ENCODE measurements at regions not wholly inside any gene's neighbourhood (a gene's known extent, or its start where the extent isn't known, plus 50 kb on each side); places are given as distances from the start of the nearest gene placed in this dataset.

DNA sequence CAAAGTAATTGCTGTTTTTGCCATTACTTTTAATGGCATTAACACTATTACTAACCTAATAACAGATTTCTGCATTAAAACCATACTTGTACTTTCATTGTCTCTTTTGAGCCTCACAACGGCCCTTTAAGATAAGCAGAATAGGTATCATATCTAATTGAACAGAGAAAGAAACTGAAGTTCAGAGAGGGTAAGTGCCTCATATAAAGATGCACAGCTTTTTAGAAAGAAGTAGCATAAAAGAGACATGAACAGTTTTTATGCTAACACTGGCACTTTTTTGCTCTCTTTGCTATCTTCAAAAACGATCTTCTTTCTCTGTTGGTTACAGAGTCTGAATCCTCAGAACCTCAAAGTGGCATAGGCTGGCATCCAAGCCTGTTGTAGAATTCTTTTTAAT, 102.9 kb upstream of the OR5AK2 start:
- DNase-seq (ENCODE audit: low read depth, low spot score) (no peak), FAIRE-seq (no peak), ATAC-seq (no peak)
- Histone ChIP-seq H3K4me3 (no peak overlapping the region), H2AFZ (ENCODE audit: control insufficient read depth, low read depth, low read length) (no peak overlapping the region), H4K20me1 (ENCODE audit: control insufficient read depth, insufficient read depth) (no peaks in the 10 kb centered on the region), H3K9me3 (replicated peaks; ENCODE audit: control insufficient read depth, insufficient read depth, low read length) (no peaks in the 10 kb centered on the region), H3K27me3 (replicated peaks in 1 of 2; ENCODE audit: control insufficient read depth in 2 of 2, insufficient read depth in 2 of 2, low read length in 1 of 2) (no peaks in the 10 kb centered on the region), H3K36me3 (ENCODE audit: control insufficient read depth in 2 of 2, insufficient read depth in 2 of 2, low read length in 1 of 2) (no peaks in the 10 kb centered on the region), H3K9ac (ENCODE audit: control insufficient read depth, insufficient read depth, low read length) (no peak overlapping the region), H3K4me1 (ENCODE audit: control insufficient read depth, insufficient read depth, low read length) (no peaks in the 10 kb centered on the region), H3K79me2 (ENCODE audit: control insufficient read depth, insufficient read depth, low read length) (no peaks in the 10 kb centered on the region), H3K27ac (ENCODE audit: control insufficient read depth, insufficient read depth) (no peak overlapping the region), H3K4me2 (ENCODE audit: control insufficient read depth, insufficient read depth) (no peak overlapping the region)
- TF ChIP-seq WRNIP1 (IDR thresholded peaks at IDR 0.05; ENCODE audit: borderline replicate concordance, low read depth, low read length) (no peak), RBBP5 (conservative IDR thresholded peaks at IDR 0.05) (no peak), MAX (IDR thresholded peaks at IDR 0.05; ENCODE audit: low read depth, low read length) (no peak), MEF2A (IDR thresholded peaks at IDR 0.05; ENCODE audit: insufficient read depth, low read depth, low read length) (no peak), SMC3 (IDR thresholded peaks at IDR 0.05; ENCODE audit: borderline replicate concordance, low read length) (no peak), E4F1 (IDR thresholded peaks at IDR 0.05; ENCODE audit: borderline replicate concordance, partially characterized antibody) (no peak), CTCF (IDR thresholded peaks at IDR 0.05 in 2 of 3, conservative IDR thresholded peaks at IDR 0.05 in 1 of 3; ENCODE audit: control insufficient read depth in 2 of 3, extremely low read depth in 1 of 3, insufficient read depth in 1 of 3, low read depth in 3 of 3, low read length in 3 of 3) (no peak), ELK1 (IDR thresholded peaks at IDR 0.05; ENCODE audit: low read depth, low read length) (no peak), ZNF384 (IDR thresholded peaks at IDR 0.05; ENCODE audit: borderline replicate concordance, low read depth, low read length) (no peak), SMAD5 (IDR thresholded peaks at IDR 0.05; ENCODE audit: low read depth) (no peak), FOS (IDR thresholded peaks at IDR 0.05; ENCODE audit: borderline replicate concordance, extremely low read depth, insufficient read length) (no peak), USF1 (IDR thresholded peaks at IDR 0.05; ENCODE audit: borderline replicate concordance, extremely low read length, insufficient read depth, low read depth, low read length) (no peak), NR2C1 (IDR thresholded peaks at IDR 0.05) (no peak), JUND (IDR thresholded peaks at IDR 0.05; ENCODE audit: low read depth, low read length) (no peak), HCFC1 (IDR thresholded peaks at IDR 0.05; ENCODE audit: low read length) (no peak), POU2F2 (IDR thresholded peaks at IDR 0.05; ENCODE audit: borderline replicate concordance, low read depth, low read length) (no peak)
- in situ Hi-C loops (cut with MboI) (no loop called here), intact Hi-C loops (cut with micrococcal nuclease; ENCODE audit: unreplicated experiment) (no loop called here)
- ChIA-PET CTCF (interaction anchor here (2.0 kb wide), 1 partner anchor 8 kb away, joined by 5 read pairs; no protein-coding TSS in a partner anchor), POLR2A (no interaction called here), SMC1A (ENCODE audit: uncharacterized antibody, unreplicated experiment) (no interaction called here), RAD21 (ENCODE audit: unreplicated experiment) (no interaction called here)
- BruUV-seq (replicated peaks) = no TSS peak
- 0% methylated on average over 2 of the region's 2 CpGs for WGBS (ENCODE audit: insufficient coverage, insufficient replicate concordance, low lambda C conversion rate, missing lambda C conversion rate)

Data from GM12878 (cell line).